ENCODE measurements at regions not wholly inside any gene's neighbourhood (a gene's known extent, or its start where the extent isn't known, plus 50 kb on each side); places are given as distances from the start of the nearest gene placed in this dataset.

DNA sequence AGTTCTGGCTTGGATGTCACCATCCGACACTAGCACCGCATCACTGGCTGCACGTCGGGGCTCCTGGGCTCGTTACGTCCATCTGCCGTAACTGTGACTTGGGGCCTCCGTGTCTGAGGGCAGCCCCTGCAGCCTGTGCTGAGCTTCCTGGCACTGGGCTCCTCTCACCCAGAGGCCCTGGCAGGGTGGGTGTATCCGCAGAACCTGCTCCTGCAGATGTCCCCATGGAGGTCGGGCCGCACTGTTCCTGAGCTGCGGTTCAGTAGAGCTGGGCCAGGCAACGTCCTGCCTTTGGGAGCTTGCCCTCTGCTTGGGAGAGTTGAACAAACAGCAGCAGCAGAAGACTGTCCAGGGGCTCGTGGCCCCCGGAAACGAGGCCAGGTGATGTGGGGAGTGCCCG lies 71.4 kb downstream of the RGS12 start:
- H3K4me3 ChIP-seq: no peak overlapping the region
- no peak overlapping the region for H3K27ac ChIP-seq

DNA sequence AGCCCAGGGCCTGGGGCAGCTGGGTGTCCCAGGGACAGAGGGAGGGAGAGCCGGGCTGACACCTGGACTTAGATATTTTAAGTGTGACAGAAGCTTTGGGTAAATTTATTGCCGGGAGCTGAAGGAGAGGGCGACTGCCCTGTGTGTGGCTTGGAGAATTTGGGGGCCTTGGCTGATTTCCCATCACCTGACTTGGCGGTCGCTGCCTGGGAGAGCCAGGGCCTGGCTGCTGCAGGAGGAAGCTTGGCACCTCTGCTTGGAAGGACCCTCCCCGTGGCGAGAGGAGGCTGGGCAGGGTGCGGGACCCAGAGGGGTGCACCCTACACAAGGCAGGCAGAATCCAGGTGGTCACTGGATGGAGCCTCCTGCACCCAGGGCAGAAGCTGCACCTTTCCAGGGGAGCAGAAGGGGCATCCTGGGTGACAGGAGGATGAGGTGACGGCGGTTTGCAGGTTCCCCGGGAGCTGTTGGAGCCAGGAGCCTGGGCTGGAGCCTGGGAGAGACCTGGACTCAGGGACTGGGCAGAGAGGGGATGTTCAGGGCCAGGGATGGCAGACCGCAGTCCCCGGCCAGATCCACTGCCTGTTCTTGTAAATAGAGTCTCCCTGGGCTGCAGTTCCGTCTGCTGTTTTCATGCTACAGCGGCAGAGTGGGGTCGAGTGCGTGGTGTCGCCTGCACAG lies 72.0 kb downstream of the RGS12 start:
- Histone ChIP-seq H3K4me3 (no peak overlapping the region), H3K27ac (no peak overlapping the region)

DNA sequence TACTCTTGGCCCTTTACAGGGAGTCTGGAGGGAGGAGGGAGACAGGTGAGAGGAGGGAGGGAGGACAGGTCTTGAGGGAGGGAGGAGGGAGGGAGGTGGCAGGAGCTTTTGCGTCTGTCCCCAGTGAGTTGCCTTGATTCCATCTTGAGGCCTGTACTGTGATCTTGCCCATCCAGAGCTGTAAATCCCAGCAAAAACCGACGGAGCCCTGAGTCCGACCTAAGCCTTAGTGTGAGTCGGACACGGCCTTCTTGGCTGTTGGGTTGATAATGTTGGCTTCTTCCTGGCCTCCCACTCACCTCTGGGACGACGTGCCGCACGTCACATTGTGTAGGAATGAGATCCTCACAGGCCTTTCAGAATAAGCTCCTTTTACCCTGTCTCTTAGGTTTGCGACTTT lies 72.5 kb downstream of the RGS12 start:
- no peak overlapping the region for H3K4me3 ChIP-seq
- H3K27ac ChIP-seq: no peak overlapping the region

DNA sequence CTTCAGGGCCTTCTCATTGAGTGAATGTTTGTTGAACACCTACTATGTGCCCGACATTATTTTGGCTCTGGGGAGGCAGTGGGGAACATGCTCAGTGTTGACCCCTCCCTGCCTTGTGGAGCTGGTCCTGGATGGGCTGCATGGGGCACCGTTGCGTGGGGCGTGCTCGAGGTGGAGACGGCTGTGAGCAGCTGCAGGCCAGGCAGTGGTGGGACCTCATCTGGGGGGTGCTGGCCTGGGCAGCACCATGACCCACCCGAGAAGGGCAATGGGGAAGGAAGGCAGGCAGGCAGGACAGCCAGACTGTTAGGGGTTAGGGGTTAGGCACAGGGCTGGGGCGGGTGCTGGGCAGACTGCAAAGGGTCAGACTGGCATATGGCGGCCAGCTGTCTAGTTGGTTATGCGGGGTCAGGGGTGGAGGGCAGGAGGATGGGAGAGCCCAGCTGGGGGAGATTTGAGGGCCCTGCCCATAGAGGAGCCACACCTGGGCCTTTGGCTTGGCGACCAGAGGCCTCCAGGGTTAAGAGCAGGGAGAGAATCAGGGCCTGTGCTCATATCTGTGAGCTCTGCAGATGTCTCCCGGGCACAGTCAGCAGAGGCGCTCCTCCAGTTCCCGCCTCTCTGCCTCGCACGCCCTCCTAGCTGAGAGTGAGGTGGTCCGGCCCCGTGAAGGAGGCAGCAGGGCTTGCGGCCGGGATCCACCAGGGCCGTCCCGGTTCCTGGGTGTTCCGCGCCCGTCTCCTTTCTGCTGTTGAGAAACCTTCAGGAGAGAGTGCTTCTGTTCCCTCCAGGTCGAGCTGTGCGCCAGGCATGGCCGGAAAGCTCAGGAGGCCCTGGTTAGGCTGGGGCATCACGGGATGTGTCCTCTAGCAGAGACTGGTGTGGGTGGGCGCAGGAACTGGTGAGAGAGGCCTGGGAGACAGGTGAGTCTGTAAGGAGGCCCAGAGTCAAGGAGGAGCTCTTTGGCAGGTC lies 73.3 kb downstream of the RGS12 start:
- H3K4me3 ChIP-seq: no peak overlapping the region
- H3K27ac ChIP-seq: no peak overlapping the region

DNA sequence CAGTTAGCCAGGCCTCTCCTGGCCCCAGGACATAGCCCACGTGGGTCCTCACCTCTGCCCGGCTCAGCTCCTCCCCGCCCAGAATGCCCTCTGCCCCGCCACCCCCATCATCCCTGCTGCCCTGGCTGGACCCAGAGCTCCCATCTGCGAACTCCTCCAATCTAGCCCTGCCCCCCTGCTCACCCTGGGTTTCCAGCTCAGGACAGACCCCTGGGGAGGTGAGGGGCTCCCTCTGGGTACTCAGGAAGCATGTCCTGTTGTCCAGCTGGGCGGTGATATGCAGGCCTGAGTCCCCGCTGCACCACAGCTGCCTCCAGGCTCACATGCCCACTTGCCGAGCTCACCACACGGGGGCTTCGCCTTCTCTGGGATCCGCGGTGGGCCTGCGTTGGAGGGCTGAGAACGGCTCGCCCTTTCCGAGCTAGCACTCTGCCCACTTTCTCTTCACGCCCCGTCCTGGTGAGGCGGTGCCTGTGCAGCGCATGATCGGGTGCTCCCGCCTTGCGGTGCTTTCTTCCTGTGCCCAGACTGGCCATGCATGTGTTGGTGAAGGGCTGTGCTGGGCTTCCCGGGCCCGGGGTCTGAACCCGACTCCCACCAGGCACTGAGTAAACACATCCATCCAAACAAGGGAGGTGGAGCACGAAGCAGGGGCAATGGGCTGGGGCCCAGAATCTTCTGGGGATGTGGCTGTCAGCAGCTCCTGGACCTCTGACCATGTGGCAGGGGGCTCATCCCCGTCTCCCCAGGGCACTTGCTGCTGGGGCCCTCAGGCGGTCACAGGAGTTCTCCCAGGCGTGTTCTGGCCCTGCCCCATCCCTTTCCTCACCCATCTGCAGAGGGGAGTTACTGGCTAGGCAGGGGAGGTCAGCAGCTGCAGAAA lies 74.3 kb downstream of the RGS12 start:
- Histone ChIP-seq H3K4me3 (no peak overlapping the region), H3K27ac (no peak overlapping the region)

DNA sequence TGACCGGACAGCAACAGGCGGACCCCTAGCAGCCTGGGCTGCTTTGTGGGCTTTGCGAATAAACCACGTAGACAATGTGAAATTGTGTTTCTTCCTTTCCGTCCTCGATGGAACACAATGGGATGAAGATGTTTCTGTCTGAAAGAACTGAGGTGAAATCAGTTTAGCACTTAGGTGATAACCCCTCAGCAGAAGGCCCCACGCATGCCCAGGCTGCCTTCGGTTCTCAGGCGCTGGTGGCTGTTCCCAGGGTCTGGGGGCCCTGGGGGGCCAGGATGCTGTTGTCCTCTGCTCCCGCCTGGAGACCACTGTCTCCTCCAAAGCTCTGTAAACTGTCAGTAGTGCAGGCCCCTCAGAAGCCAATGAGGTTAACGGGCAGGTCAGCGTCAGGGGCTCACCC lies 73.9 kb upstream of the HGFAC start:
- no peak overlapping the region for H3K4me3 ChIP-seq
- H3K27ac ChIP-seq: no peak overlapping the region

DNA sequence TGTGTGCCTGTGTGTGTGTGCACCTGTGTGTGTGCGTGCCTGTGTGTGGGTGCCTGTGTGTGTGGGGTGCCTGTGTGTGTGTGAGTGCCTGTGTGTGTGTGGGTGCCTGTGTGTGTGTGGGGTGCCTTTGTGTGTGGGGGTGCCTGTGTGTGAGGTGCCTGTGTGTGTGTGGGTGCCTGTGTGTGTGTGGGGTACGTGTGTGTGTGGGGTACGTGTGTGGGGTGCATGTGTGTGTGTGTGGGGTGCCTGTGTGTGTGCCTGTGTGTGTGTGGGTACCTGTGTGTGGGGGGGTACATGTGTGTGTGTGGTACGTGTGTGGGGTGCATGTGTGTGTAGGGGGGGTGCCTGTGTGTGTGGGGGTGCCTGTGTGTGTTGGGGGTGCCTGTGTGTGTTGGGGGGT lies 73.4 kb upstream of the HGFAC start:
- no peak overlapping the region for H3K27ac ChIP-seq
- no peak overlapping the region for H3K4me3 ChIP-seq

DNA sequence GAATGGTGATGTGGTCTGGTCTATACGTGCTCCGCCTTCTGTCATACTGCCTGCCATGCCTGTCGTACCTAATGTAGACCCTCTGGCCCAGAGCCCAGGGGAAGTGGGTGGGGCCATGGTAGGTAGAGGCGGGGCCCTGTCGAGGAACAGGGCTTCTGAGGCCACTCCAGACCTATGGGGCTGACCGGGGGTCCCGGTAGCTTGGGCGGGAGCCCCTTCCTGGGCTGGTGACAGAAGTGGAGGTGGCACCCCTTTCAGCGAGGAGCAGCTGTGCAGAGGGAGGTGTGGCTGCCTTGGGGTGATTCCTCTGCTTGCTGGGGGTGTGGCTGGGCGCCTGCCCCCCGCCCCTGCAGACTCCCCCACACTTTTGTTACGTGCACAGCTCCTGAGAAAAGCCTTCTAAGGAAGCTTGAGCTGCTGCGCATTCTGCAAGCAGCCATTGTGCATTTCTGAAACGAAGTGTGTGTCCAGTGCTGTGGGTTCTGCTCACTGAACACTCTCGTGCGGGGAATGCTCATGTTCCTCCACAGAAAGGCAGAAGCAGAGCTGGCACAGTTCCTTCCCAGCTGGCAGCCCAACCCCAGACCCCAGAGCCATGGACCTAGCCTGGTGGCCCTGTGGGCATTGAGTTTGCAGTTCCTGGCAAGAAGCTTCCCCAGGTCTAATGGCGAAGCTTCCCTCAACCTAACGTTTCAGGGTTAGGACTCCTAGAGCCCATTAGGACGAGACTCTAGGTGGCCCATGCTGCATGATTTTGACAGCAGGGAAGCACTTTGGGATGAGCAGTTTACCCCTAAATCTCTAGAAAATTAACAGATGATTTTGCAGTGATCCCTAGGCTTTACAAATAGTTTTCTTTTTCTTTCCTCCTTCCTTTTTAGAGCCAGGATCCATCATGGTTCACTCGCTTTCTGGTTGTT lies 72.7 kb upstream of the HGFAC start:
- H3K27ac ChIP-seq: peak overlapping the region in 7 of 21 experiments; percentile 8 to 55 (median 21)
- peak overlapping the region in 2 of 7 experiments; percentile 11 to 15 for H3K4me3 ChIP-seq

DNA sequence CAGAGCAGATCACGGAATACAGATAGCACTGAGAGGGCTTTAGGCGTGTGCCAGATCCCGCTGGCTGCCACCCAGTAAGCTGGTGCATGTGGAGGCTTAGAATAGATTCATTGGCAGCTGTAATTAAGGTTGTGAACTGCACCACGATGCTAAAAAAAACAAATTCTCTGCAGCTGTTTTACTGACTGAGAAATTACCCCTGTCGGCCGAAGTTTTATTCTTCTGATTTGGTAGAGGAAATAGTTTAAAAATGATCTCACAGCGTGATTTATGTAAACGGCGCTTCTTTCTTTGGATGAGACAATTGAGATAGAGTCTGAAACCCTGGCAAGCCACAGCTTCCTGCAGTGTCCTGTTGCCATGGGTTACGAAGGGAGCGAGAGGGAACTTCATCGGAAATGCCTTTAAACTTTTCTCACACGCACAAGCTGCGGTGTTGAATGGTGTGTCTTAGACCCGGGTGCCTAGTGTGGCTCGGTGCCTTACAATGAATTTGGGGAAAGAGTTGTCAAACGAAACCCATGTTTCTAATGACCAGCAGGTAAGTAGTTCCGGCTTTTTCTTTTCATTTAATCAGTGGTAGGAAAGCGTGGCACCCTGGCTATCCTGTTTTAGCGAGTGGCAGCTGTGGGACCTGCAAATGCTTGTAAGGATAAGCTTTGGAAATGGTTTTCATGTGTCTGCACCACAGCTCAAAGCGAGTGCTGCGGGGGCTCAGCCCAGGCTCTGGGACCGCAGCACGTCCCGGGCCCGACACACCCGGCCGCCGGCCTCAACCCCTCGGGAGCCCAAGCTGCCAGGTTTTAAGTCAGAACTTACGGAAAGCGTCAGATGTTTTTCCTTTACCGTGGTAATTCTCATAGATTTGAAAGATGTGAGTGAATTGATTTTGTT lies 71.7 kb upstream of the HGFAC start:
- peak overlapping the region in 4 of 7 experiments; percentile 11 to 20 (median 14) for H3K4me3 ChIP-seq

DNA sequence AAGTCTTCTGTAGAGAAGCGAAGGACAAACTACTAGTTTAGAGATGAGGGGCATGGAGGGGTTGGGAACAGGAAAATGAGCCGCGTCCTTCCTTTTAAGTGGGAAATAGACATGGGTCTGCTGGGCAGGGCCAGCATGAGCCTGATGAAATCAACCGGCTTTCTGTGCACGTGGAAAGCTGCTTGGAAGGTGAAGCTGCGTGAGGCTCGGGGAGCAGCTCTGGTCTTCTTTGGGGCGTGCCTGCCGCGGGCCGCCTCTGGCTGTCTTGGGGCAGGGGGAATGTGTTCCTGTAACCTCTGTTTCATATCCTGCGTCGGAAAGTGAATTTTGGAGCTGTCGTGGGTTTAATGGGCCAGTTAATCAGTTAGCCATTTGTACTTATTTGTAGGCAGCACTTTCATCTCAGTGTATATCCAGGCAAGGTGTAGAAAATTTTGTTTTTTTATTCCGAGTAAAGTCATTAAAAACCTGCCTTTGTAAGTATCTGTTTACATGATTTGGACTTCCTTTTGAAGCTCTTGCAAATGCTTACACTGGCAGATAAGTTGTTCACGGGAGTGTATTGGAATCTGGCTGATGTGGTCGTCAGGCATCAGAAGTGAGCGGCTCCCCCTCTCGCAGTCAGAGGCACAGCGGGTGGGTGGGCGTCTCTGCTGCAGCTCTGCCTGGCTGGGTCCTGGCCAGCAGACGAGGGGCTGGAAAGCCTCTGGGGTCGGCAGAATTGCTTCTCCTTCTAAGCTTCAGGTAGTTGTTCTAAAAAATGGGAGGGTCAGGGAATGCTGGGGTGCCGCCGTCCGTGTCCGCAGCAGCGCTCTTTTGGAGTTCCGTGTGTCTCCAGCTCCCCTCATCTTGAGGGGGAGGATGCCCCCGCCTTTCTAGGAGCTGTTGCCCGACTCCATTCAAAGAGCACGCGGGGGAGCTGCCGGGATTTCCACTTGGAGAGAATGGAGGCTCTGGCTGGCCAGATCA lies 70.5 kb upstream of the HGFAC start:
- peak overlapping the region in 3 of 21 experiments; percentile 3 to 56 (median 31) for H3K27ac ChIP-seq

More for the DNA sequence above, 71.7 kb upstream of the HGFAC start:
- H3K27ac ChIP-seq: peak overlapping the region in 9 of 21 experiments; percentile 8 to 61 (median 28)

DNA sequence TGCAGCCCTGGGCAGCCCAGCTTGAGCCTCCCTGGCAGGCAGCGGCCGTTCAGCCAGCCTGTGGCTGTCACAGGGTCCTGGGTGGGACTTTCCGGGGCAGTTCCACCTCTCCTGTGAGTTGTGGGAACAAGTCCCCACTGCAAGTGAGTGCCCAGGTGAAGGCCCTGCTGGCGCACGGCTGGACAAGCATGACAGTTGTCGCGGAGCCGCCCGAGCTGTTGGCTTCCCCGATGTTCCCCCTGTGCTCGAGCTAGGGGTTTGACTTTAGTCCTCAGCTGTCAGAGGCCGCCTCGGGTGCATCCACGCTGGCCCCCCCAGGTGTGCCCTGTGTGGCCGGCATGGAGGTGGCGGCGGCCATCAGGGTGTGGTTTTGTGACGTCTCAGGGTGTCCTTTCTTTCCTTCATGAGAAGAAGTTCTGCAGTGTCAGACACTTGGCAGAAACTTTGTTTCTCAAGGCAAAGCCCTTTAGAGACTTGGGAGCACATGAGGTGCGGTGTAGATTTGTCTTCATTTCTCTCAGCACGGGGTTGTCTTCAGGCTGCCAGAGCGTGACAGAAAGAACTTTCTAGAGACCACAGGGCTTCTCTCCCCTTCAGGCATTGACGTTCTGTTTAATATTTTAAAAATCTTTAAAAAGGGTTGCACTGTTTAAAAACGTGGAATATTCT lies 69.4 kb upstream of the HGFAC start:
- Histone ChIP-seq H3K27ac (peak overlapping the region in 7 of 21 experiments; percentile 3 to 57 (median 31)), H3K4me3 (no peak overlapping the region)

More for the DNA sequence above, 70.5 kb upstream of the HGFAC start:
- no peak overlapping the region for H3K4me3 ChIP-seq

DNA sequence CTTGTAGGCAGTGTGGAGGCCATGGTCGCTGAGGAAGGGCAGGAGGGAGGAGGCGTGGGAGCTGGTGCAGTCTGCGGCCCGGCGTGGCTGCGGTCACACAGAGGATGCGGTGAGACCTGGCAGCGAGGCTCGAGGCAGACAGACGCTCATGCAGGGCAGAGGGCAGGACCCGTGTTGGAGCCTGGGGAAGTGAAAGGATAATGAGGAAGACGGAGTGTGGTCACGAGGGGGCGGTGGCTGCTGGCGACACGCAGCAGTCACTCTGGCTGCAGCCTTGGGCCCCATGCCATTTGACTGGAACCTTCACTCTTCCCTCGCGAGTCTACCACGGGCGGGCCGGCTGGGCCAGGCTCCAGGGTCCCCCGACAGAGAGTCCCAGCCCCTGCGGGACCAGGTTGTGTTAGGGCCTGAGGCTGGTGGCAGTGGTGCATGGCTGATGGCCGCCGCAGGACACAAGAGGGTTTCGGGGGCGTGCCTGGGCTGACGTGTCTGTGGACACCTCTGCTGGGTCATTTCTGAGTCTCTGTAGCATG lies 68.8 kb upstream of the HGFAC start:
- no peak overlapping the region for H3K4me3 ChIP-seq

DNA sequence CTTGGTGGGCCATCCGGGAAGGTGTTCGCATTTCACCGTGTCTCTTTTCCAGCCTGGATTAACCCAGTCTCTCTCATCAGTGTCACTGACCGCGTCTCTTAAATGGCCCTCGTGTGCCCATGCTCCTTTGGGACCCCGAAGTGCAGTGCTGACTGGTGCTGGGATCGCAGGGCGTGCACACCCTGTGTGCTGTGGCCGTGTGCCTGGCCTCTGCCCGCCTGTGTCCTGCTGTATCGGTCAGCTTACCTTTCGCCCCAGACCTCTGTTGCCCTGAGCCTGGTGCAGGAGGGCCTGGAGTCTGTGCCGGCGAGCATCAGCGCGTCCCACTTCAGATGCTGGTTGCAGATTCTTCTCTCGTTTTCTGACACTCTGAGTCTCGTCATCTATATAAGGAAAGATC lies 68.3 kb upstream of the HGFAC start:
- peak overlapping the region in 5 of 21 experiments; percentile 29 to 70 (median 47) for H3K27ac ChIP-seq
- H3K4me3 ChIP-seq: no peak overlapping the region

More for the DNA sequence above, 68.8 kb upstream of the HGFAC start:
- peak overlapping the region in 7 of 21 experiments; percentile 23 to 70 (median 31) for H3K27ac ChIP-seq

DNA sequence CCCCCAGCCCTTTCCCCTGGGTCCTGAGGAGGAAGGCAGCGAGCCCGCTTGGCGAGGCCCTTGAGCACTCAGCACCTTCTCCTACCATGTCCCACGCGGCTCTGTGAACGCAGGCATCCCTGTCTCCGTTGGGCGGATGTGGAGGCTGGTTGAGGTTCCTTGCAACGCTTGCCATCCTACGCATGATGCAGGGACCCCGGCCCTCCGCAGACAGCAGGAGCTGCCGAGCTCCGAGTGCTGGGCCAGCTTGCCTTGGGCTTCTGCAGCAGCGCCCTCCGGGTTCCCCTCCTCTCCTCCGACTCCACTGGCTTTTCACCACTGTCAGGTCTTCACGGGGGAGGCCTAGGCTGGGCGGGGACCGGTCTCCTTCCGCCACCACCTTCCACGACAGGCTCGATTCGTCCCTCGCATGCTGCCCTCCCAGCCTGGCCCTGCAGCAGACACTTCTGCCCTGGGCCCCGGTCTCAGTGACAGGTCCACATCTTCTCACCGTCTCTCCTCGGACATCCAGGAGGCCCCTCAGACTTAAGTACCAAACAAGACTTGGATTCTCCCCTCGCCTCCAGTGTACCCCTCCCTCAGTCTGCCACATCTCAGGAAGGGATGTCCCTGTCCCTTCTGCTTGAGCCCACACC lies 67.6 kb upstream of the HGFAC start:
- no peak overlapping the region for H3K4me3 ChIP-seq
- H3K27ac ChIP-seq: no peak overlapping the region

DNA sequence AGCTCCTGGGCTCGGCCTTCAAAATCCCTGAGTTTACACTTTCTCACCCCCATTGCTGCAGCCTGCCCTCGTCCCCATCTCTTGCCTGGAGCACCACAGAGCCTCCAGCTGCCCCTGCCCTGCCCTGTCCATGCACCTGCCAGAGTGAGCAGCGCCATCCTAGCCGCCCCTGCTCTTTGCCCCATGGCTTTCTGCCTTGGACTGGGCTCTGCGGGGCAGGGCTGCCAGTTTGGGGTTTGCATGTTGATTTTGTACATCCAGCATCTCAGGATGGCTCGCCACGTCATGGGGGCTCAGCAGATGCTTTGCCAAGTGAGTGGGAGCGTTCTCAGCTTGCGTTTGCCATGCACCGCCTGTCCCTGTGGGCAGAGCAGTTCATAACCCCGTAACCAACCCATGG lies 67.1 kb upstream of the HGFAC start:
- Histone ChIP-seq H3K27ac (no peak overlapping the region), H3K4me3 (no peak overlapping the region)

All from skin epidermis (tissue), 12 donors.